HL-60 (cell line): ENCODE measurements at regions not wholly inside any gene's neighbourhood (a gene's known extent, or its start where the extent isn't known, plus 50 kb on each side); places are given as distances from the start of the nearest gene placed in this dataset.

Experiments used
- DNase-seq, 2 experiments: peaks; one replicate each; pipeline ENCODE4 v3.0.0-alpha.2; 2010 to 2020; ENCODE audit warnings: low read depth in 1 of 2, low spot score in 1 of 2
- H3K27ac ChIP-seq: fragments of 250-450 bp; sonication (Bioruptor Pico); replicated peaks from 2 replicates; pipeline ENCODE4 v1.5.1; 2020; ENCODE audit warnings: mild to moderate bottlenecking, moderate library complexity
- H3K27me3 ChIP-seq: fragments of 250-450 bp; sonication (Bioruptor Pico); 2 replicates; pipeline ENCODE4 v1.5.1; 2021; ENCODE audit warnings: mild to moderate bottlenecking, moderate library complexity; ENCODE audit not compliant: insufficient read depth, poor library complexity, severe bottlenecking
- H3K4me3 ChIP-seq: replicated peaks from 2 replicates; pipeline ENCODE4 v1.5.1; 2011; ENCODE audit warnings: mild to moderate bottlenecking, control low read depth, low read length; ENCODE audit not compliant: insufficient read depth
- CTCF ChIP-seq: IDR thresholded peaks from one replicate; pipeline ENCODE4 v1.5.1; 2011; ENCODE audit warnings: low read length, control low read depth, inconsistent platforms; ENCODE audit not compliant: insufficient read depth
- GABPA ChIP-seq: IDR thresholded peaks from 2 replicates; pipeline ENCODE4 v1.6.1; 2012; ENCODE audit warnings: low read depth
- POLR2AphosphoS5 ChIP-seq: IDR thresholded peaks from 2 replicates; pipeline ENCODE4 v1.6.1; 2012; ENCODE audit warnings: low read depth
- REST ChIP-seq: IDR thresholded peaks from 2 replicates; pipeline ENCODE4 v1.6.1; 2012; ENCODE audit warnings: low read depth; ENCODE audit not compliant: insufficient replicate concordance
- SPI1 ChIP-seq: IDR thresholded peaks from 2 replicates; pipeline ENCODE4 v1.6.1; 2012; ENCODE audit warnings: low read depth, mild to moderate bottlenecking, borderline replicate concordance

GRCh38 chr15:31228011-31228484 is 98.6 kb upstream of the KLF13 start:
- Histone ChIP-seq H3K27me3 (no peaks in the 10 kb centered on the region), H3K4me3 (no peak overlapping the region), H3K27ac (no peak overlapping the region)
- TF ChIP-seq POLR2AphosphoS5 (no peak), GABPA (no peak), SPI1 (peak; percentile 30; the same call in 1 of the 2 replicates), CTCF (no peak), REST (no peak)
- DNase-seq: no peak

GRCh38 chr15:31228980-31229826 is 97.4 kb upstream of the KLF13 start:
- H3K4me3 ChIP-seq: no peak overlapping the region

More at GRCh38 chr15:31228980-31229826, 97.4 kb upstream of the KLF13 start:
- Histone ChIP-seq H3K27ac (no peak overlapping the region), H3K27me3 (no peaks in the 10 kb centered on the region)
- TF ChIP-seq REST (no peak), CTCF (no peak), SPI1 (no peak), GABPA (no peak), POLR2AphosphoS5 (no peak)
- no peak for DNase-seq
